RPMI8226 (cell line): ENCODE measurements at regions not wholly inside any gene's neighbourhood (a gene's known extent, or its start where the extent isn't known, plus 50 kb on each side); places are given as distances from the start of the nearest gene placed in this dataset.
"Not testable (repeated sequence)": the region's sequence is repeated elsewhere in the genome, so short reads cannot be mapped to it uniquely, and the experiment has no call there.

Experiments
- DNase-seq: peaks from one replicate; pipeline ENCODE4 v3.0.0-alpha.2; 2015

DNA sequence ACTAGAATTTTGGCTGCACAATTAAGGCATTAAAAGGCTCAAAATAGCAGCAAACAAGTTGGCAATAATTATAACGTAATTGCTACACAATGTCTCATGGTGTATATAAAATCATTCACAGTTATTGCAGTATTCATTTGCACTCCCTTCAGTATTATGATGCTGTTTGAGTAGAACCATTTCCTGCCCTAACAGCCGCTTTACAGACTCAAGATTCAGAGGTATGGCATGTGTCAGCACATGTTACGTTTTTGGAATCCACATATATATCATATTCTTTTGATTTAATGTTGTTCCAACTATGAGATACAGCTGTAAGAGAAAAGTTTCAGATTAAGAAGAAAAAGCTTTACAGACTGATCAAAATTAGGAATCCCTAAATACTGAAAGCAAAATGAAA, 56.3 kb upstream of the NCKAP5 start:
- no peak for DNase-seq

DNA sequence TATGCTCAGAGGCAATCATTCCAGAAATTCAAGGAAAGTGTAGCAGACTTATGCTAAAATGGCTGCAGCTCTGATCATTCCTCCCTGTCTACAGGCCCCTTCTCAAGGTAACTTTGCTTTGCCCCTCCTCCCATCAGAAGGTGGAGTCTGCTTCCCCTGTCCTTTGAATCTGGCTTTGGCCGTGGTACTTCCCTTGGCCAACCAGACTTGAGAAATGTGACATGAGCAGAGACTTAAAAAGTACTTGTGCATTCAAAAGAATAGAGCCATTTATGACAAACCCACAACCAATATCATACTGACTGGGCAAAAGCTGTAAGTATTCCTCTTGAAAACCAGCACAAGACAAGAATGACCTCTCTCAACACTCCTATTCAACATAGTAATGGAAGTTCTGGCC, 59.5 kb upstream of the NCKAP5 start:
- no peak for DNase-seq

DNA sequence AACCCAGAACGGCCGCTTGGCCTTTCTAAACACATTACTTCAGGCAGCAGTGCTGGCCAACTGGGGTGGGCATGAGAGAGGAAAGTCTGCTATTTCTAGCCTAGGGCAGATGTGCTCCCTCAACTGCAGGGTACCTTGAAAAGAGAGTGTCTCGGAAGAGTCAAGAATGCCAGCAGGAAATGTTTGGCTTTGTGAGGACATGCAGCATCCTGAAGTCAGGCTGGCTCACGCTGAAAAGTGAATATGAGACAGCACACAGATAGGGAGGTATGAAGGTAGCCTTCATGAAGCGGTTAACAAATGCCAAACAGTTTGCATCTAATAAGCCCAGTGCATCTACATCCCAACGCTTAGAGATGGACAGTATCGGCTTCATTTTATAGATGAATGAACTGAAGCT, 65.0 kb upstream of the NCKAP5 start:
- DNase-seq = no peak

DNA sequence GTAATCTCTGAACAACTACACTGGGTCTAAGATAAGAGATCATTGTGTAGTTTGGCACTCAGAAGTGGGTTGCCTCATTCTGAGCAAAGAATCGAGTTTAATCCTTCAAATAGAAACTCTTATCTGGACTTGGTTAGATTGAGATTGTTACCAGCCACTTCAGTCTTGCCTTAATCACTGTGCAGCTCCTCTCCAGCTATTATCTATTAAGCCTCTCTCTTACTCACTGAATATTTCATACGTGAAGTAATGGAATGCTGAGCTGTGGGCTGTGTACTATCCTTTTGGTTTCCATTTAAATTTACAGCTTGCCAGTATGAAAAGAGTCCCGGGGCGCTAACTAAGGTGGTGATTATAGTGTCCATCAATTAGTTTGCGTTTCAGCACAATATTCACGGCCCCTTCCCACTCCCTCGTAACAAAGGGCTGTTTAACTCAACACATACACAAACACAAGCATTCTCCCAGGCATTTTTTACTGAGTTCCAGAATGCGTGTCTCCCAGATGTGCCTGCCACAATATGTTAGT, 65.7 kb upstream of the NCKAP5 start:
- DNase-seq = no peak

DNA sequence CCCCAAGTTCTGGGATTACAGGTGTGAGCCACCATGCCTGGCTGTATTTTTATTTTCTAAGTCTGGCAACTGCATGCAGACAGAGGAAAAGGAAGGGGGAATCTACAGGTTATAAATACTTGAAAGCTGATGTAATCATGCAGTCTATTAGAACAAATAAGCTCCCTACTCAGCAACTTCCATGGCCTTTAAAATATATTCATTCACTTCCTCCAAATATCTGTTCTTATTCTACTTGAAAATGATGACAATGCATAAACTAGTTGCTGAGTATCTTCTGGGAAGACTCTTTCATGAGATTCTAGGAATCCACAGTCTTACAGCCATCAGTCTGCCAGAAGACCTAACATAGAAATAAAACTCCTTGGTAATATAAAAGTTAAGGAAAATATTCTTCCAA, 66.9 kb upstream of the NCKAP5 start:
- no peak for DNase-seq

DNA sequence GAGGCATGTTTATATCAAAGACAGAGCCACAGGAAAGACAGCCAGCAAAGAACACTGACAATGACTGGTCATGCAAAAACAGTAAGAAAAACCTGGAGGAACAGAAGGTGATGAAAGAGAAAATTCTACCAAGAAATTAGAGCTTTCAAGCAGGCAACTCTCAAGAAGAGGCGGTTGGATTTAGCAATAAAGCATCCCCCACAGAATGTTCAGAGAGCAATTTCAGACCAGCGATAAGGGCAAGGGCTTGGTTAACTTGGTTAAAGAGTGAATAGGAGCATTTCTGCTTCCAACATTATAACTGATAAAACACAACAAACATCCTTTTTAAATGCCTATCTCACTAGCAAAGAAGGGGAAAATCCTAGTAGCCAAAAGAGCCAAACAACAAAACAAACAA, 68.0 kb upstream of the NCKAP5 start:
- DNase-seq = no peak

DNA sequence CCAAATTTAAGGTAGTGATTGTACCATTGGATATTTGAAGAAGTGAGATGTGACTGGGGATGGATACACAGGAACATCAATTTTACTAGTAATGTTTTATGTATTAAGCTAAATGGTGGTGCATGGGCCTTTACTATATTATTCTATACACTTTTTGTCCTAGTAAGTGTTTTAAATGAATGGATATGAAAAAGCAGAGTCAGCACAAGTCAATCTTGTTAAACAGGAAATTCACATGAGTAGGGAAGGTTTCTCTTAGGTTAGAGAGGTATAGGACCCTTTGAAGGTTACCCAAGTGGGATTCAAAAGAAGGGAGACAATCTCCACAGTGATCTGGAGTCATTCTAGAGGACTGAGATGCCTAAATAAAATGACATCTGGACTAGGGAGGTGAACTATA, 71.8 kb upstream of the NCKAP5 start:
- DNase-seq = no peak

DNA sequence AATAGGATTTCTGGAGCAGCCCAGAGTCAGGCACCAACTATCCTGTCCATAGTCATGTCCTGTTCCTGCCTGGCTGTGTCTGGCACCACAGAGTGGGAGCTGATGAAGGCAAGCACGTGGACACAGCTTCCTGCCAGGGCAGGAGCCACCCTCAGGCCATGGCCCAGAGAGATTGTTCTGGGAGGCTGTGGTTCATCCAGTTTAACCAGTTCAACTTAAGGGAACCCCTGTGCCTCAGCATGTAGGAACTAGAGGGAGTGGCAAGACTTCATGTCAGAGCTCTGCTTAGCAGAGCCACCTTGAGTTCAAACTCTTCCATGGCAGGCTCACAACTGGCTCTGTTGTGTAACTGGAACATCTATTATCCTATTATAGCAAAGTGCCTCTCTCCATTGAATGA, 73.2 kb upstream of the NCKAP5 start:
- peak; percentile 15 for DNase-seq

DNA sequence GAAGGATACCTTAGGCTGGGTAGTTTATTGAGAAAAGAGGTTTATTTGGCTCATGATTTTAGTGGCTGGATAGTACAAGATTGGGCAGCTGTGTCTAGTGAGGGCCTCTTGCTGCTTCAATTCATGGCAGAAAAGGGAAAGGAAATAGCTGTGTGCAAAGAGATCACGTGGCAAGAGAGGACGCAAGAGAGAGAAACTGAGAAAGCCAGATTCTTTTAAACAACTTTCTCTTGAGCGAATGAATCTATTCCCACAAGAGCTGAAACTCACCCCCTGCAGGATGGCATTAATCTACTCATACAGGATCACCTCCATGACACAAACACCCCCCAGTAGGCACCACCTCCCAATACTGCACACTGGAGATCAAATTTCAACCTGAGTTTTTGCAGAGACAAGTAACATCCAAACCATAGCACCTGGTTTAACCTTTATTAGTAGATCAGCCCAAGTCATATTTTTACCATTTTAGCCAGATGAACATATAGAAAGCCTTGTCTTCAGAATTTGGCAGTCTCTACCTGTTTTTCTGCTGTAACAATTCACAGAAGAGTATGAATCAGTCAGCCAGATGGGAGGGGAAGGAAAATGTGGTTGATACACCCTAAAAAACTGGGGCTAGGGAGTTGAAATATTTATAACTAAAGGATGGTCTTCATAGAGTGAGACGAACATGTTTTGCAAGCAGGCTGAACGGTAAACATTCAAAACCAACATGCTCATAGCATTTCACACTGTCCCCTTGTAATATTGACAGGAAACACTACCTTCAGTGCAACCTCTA, 73.9 kb upstream of the NCKAP5 start:
- peak; percentile 2 for DNase-seq

DNA sequence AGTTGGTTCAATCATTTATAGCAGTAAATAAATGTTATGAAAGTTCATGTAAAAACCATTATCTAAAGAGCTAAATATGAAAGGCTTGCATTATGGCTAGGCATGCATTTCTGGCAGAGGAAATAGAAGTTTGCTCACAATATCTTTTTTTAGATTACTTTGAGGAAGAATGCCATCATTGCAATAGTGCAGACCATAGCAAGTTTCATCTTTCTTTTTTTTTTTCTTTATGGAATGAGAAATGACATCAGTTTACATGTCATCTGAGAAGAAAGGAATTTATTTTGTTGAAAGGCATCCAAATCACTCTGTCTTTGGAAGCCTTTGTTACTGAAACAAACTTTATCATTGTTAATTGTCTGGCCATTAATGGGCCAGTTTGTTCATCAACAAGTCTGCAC, 74.5 kb upstream of the NCKAP5 start:
- DNase-seq = peak; percentile 36

DNA sequence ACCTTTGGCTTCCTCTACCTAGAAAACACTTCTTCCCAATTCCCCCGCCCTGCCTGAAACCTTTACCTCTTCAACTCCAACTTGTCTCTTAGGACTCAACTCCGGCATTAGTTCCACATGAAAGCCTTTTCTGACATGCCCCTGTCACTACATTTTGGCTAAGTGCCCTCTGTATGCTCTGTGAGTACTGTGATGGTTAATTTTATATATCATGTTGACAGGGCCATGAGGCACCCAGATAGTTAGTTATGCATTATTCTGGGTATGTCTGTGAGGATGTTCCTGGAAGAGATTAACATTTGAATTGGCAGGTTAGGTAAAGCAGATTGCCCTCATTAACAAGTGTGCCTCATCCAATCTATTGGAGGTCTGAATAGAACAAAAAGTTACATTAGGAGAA, 75.6 kb upstream of the NCKAP5 start:
- no peak for DNase-seq

DNA sequence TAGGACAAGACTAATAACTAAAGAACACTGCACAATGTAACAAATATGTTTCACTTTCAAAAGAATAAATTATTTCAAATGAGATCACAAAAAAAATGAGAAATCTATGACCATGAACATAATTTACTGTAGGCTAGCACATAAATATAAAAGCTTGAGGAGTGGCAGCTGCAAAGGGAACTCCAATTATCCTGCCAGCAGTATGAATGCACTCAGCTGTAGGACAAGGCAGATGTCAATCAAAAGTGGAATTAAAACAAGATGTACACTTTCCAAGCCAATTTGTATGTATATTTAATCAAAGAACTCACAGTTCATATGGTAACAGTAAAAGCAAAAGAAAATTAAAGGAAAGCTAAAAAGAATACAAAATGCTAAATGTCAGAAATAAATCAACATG, 76.6 kb upstream of the NCKAP5 start:
- no peak for DNase-seq

DNA sequence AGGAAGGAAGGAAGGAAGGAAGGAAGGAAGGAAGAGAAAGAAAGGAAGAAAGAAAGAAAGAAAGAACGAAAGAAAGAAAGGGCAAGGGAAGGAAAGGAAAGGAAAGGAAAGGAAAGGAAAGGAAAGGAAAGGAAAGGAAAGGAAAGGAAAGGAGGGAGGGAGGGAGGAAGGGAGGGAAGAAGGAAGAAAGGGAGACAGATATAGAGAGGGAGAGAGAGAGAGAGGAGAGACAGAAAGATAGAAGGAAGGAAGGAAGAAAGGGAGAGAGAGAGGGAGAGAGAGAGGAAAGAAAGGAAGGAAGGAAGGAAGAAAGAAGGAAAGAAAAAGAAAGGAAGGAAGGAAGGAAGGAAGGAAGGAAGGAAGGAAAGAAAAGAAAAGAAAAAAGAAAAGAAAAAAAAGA, 79.1 kb upstream of the NCKAP5 start:
- not testable (repeated sequence) for DNase-seq

DNA sequence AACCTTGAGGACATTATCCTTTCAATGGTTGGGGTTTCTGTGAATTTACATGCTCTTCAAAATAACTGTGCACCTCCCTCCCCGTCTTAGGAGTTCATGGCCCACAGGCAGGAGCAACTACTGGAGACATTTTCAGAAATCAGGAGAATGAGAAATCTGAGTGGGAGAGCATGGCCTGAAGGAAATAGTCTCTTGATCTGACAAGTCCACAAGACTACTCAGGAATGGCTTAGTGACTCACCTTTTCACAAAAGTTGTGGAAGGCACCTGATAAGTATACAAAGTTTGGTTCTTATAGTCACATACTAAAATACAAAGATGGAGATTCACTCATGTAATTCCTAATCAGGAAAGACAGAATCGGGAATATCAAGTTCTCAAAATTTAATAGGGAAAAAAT, 83.6 kb upstream of the NCKAP5 start:
- no peak for DNase-seq

DNA sequence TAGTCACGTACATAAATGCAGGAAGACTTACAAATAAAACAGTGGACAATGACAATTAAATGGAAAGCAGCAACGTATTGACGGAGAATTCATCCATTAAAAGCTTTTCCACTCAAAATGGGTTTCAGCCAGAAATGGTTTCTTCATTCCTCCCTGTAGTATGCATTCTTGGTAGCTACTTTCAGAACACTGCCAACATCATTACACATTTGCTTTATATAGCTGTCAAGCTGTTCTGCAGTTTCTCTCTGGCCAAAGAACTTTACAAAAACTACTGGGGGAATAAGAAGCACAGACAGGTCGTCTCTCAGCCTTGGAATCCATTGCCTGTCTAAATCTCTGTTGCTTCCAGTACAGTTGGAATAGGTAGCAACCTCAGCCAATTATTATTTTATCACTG, 84.1 kb upstream of the NCKAP5 start:
- no peak for DNase-seq

DNA sequence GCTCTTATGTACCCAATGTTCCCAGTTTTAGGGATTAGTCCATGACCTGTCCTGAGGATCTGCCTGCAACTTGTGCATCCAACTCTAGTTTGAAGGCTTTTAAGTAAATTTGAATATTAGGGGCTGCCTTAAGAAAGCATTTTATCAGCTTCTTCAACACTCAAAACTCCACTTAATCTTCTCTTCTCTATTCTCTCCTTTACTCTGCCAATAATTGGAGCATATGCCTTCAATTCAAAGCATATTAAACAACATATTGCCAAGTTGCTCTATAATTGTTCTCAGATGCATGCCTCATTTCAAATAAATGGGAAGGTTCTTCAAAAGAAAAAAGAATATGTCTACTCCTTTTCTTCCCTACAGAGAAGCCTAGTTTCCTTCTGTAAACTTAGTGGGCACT, 84.8 kb upstream of the NCKAP5 start:
- no peak for DNase-seq

DNA sequence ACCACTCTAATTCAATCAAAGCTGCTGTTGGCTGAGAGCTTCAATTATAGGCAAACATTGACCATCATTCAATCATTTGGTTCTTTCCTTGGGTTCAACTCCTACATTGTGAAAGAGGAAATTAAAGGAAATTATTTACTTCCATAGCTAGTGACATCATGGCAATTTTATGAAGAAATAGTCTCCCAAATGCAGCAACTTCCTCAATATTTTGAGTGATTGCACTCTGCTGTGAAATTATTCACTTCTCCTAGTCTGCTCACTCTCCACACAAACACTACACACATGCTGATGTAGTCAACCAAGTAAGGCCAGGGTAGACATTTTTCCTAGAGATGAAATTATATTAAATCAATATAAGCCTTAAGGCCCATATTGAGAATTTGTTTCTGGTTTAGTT, 86.7 kb upstream of the NCKAP5 start:
- no peak for DNase-seq

DNA sequence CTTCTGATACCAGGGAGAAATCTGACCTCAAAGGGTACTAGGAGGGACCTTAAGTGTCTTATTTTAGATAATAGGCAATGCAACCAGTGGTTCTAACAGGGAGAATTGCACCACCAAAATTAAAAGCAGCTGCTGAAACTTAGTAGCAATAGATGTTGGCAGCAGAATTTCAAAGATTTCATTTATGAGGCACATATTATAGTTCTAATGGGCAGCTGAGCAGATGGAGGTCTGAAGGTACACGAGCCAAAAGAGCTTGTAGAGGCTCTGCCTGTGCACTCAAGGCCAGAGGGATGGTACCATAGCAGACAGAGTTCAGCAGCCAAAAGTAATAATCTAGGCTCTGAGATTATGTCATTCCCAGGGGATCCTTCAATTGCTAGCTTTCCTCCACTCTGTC, 87.3 kb upstream of the NCKAP5 start:
- no peak for DNase-seq

DNA sequence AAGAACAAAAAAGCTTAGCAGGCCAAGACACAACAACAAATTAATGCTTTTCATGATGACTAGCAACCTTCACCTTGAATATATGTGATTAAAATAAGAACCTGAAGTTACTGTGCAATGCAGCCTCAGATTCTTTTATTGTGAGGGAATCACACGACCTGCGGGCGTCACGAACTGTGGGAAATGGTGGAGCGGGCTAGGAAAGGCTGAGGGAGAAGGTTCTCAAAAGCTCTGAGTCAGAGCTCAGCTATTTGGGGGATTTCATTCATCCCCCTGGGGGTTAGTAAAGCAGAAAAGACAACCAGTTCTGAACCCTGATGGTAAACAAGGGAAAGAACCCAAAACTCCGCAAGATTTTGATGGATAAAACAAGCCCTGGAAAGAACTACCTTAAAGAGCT, 89.3 kb upstream of the NCKAP5 start:
- no peak for DNase-seq

DNA sequence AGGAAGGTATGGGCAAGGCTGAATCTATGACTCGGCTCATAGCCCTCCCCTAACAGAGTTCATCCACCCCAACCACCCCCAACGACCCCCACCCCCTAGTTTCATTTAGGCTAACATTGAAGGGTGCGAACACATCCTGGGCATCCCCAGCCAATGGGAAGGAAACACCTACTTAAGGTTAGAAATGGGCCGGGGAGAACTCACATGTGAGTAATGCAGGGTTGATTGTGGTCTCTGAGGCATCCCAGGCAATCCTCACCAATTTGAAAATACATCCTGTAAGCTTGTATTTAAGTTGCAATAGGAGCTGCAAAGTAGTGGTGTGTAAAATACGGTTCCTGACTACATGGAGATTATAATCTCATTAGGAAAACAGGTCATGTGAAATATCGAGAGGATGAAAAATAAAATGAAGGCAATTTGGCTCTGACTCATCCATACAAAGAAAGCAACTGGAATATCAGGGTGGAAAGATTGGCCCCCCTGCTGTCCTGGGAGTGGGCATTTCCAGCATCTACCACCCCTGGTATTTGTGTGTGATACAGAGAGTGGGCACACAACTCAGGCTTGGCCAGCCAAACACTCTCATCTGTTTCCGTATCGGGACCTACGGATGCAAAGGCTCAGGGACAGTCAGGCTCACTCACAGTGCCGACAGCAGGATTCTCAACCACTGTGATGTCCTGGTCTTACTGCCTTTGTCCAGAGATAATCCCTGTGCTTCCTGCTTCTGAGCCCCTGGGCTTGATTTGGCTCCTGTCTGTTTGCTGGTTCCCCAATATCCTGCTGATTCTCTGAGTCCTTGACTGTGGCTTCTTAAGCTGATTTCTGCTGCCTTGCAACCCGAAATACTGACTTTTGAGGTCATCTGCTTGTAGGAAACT, 90.0 kb upstream of the NCKAP5 start:
- DNase-seq = no peak

DNA sequence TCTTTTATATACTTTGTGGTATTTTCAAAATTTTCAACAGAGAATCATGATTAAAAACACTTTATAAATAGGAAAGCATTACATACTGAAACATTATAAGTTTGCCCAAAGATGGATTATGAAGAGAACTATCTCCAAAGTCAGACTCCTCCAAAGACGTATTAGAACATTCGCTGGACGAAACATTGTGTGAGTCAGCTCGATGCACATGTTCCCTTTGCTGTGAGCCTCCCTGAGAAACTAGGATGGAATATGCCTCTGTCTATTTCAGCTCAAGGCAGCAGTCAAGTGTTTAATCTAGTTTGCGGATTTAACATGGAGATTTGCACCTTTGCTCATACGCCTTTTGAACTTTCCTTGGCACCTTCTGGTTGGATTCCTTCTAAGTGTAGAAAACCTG, 92.2 kb upstream of the NCKAP5 start:
- no peak for DNase-seq

DNA sequence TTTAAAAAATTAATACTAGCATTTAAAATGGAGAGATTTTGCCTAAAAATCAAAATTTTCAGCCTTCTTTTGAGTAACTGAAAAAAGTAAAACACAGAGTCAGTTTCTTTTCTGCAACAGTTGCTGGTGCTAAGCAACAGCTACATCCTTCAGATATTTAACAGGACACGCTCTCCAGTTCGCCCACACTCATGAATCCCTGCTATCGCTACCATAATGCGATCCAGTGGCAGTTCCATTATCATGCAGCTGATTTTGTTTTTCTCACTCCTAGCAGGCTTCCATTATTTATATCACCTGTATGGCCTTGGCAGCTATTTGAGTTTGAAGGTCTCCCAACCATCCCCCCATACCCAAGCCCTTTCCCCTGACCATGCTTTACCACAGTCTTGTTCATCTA, 93.1 kb upstream of the NCKAP5 start:
- no peak for DNase-seq

DNA sequence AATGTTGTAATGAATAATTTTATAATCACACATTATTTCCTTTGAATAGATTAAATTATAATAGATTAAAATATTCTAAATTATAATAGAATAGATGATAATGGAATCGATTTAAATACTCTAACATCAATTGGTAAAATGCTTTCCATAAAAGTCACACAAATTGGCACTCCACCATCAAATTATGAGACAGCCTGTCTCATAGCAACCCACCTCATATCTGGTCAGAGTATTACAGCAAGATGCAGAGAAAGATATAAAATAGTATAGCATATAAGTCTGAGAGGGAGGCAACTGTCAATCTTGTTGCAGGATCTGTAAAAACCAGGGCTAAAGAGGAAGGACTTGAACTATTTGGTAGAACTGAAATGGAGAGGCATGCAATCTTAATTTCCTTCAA, 98.4 kb upstream of the NCKAP5 start:
- no peak for DNase-seq

DNA sequence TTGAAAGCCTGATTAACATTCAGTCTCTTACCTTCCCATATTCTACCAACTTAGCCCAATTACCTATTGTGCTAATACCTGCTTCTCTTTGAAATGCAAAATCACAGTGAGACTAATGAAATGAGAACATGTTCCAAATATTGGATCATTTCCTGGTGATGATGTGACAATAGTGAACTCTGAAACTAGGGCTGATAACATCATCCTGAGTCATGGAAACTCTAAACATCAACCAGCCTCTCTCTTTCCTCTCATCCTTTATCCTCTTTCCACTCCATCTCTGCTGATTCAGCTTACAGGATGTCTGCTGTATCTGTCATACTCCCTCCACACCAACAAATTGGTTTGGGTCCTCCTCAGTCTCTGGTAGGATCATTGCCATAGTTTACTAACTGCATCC, 98.8 kb upstream of the NCKAP5 start:
- no peak for DNase-seq
